ENCODE measurements at regions not wholly inside any gene's neighbourhood (a gene's known extent, or its start where the extent isn't known, plus 50 kb on each side); places are given as distances from the start of the nearest gene placed in this dataset.

- DNase-seq (ENCODE audit: low read depth, low spot score), result no peak
- dilution Hi-C loops (cut with MboI; ENCODE audit: extremely low pct_ligation_motif_present, low sequenced_read_pairs), result no loop called here
- H3K27ac ChIP-seq (ENCODE audit: control insufficient read depth, insufficient read depth, low read length), result no peak overlapping the region
- no peaks in the 10 kb centered on the region for H3K79me2 ChIP-seq (ENCODE audit: control insufficient read depth, insufficient read depth, low read length)
- H3K4me2 ChIP-seq (ENCODE audit: control insufficient read depth, extremely low read depth, insufficient read depth, low read depth, low read length), result no peak overlapping the region
- H3K9me1 ChIP-seq (ENCODE audit: control insufficient read depth, extremely low read depth, insufficient read depth, low read length), result no peaks in the 10 kb centered on the region
- H3K9me3 ChIP-seq (ENCODE audit: control insufficient read depth, low read depth, low read length), result no peaks in the 10 kb centered on the region
- no peaks in the 10 kb centered on the region for H4K20me1 ChIP-seq (ENCODE audit: control insufficient read depth, extremely low read depth, insufficient read depth, low read length)
- no peak overlapping the region for H3K9ac ChIP-seq (ENCODE audit: control insufficient read depth, extremely low read depth, insufficient read depth, low read length)
- no peak for FAIRE-seq
- H3K36me3 ChIP-seq (ENCODE audit: control insufficient read depth in 2 of 2, extremely low read depth in 1 of 2, insufficient read depth in 2 of 2, low read length in 2 of 2), result no peaks in the 10 kb centered on the region
- H3K4me3 ChIP-seq (ENCODE audit: control insufficient read depth in 2 of 3, extremely low read depth in 1 of 3, insufficient read depth in 2 of 3, low read depth in 1 of 3, low read length in 3 of 3), result no peak overlapping the region
- H2AFZ ChIP-seq (ENCODE audit: control insufficient read depth, low read length), result no peak overlapping the region
- no peak for TF ChIP-seq CTCF (optimal IDR thresholded peaks at IDR 0.05 in 1 of 3, IDR thresholded peaks at IDR 0.05 in 1 of 3, conservative IDR thresholded peaks at IDR 0.05 in 1 of 3; ENCODE audit: extremely low read depth in 1 of 3, insufficient read depth in 2 of 3, low read length in 3 of 3)
- no peak for TF ChIP-seq EZH2 (IDR thresholded peaks at IDR 0.05; ENCODE audit: low read length)
- no peaks in the 10 kb centered on the region for H3K4me1 ChIP-seq (ENCODE audit: control insufficient read depth, extremely low read depth, insufficient read depth, low read length)
- no peaks in the 10 kb centered on the region for H3K27me3 ChIP-seq (ENCODE audit: control insufficient read depth, extremely low read depth, insufficient read depth, low read length)
Measured at GRCh38 chr13:61339054-61339621, 76.5 kb downstream of the PCDH20 start.

- Histone ChIP-seq H3K4me1 (ENCODE audit: control insufficient read depth, extremely low read depth, insufficient read depth, low read length) (no peaks in the 10 kb centered on the region), H3K9ac (ENCODE audit: control insufficient read depth, extremely low read depth, insufficient read depth, low read length) (no peak overlapping the region), H4K20me1 (ENCODE audit: control insufficient read depth, extremely low read depth, insufficient read depth, low read length) (no peaks in the 10 kb centered on the region), H3K36me3 (ENCODE audit: control insufficient read depth in 2 of 2, extremely low read depth in 1 of 2, insufficient read depth in 2 of 2, low read length in 2 of 2) (no peaks in the 10 kb centered on the region), H3K4me3 (ENCODE audit: control insufficient read depth in 2 of 3, extremely low read depth in 1 of 3, insufficient read depth in 2 of 3, low read depth in 1 of 3, low read length in 3 of 3) (no peak overlapping the region), H2AFZ (ENCODE audit: control insufficient read depth, low read length) (no peak overlapping the region), H3K4me2 (ENCODE audit: control insufficient read depth, extremely low read depth, insufficient read depth, low read depth, low read length) (no peak overlapping the region), H3K27me3 (ENCODE audit: control insufficient read depth, extremely low read depth, insufficient read depth, low read length) (no peaks in the 10 kb centered on the region), H3K79me2 (ENCODE audit: control insufficient read depth, insufficient read depth, low read length) (no peaks in the 10 kb centered on the region), H3K9me1 (ENCODE audit: control insufficient read depth, extremely low read depth, insufficient read depth, low read length) (no peaks in the 10 kb centered on the region), H3K9me3 (ENCODE audit: control insufficient read depth, low read depth, low read length) (no peaks in the 10 kb centered on the region), H3K27ac (ENCODE audit: control insufficient read depth, insufficient read depth, low read length) (no peak overlapping the region)
- TF ChIP-seq CTCF (optimal IDR thresholded peaks at IDR 0.05 in 1 of 3, IDR thresholded peaks at IDR 0.05 in 1 of 3, conservative IDR thresholded peaks at IDR 0.05 in 1 of 3; ENCODE audit: extremely low read depth in 1 of 3, insufficient read depth in 2 of 3, low read length in 3 of 3), result no peak
- no peak for FAIRE-seq
- no peak for DNase-seq (ENCODE audit: low read depth, low spot score)
- dilution Hi-C loops (cut with MboI; ENCODE audit: extremely low pct_ligation_motif_present, low sequenced_read_pairs), result no loop called here
Measured at GRCh38 chr13:61316647-61317046, 99.0 kb downstream of the PCDH20 start.
